Sigmoid colon (tissue), 4 donors: ENCODE measurements at regions not wholly inside any gene's neighbourhood (a gene's known extent, or its start where the extent isn't known, plus 50 kb on each side); places are given as distances from the start of the nearest gene placed in this dataset.

Experiments used
- CTCF ChIP-seq, 4 experiments: fragments of 450-650 bp in 3 of 4; fragments of 200-600 bp in 1 of 4; IDR thresholded peaks; one replicate each; pipeline ENCODE4 v1.5.1; 2016 to 2019; ENCODE audit warnings: antibody characterized with exemption in 4 of 4, mild to moderate bottlenecking in 3 of 4, moderate library complexity in 2 of 4
- EP300 ChIP-seq, 4 donors: sonication (generic); formaldehyde crosslinking; IDR thresholded peaks; one replicate each; pipeline ENCODE4 v1.6.1; 2017; ENCODE audit warnings: antibody characterized with exemption in 4 of 4
- POLR2A ChIP-seq, 2 donors: fragments of 450-650 bp; IDR thresholded peaks; one replicate each; pipeline ENCODE4 v1.6.1; 2016; ENCODE audit warnings: antibody characterized with exemption in 2 of 2, mild to moderate bottlenecking in 2 of 2, moderate library complexity in 2 of 2
- POLR2AphosphoS5 ChIP-seq, 4 donors: sonication (generic); formaldehyde crosslinking; IDR thresholded peaks; one replicate each; pipeline ENCODE4 v1.6.1; 2017; ENCODE audit warnings: antibody characterized with exemption in 4 of 4

- TF ChIP-seq CTCF (IDR thresholded peaks at IDR 0.05) (no peak), POLR2A (IDR thresholded peaks at IDR 0.05) (no peak), EP300 (IDR thresholded peaks at IDR 0.05) (no peak), POLR2AphosphoS5 (IDR thresholded peaks at IDR 0.05) (no peak)
Observed at GRCh38 chr2:63668466-63668865, 79.7 kb downstream of the MDH1 start.
